K562 (cell line): ENCODE measurements at regions not wholly inside any gene's neighbourhood (a gene's known extent, or its start where the extent isn't known, plus 50 kb on each side); places are given as distances from the start of the nearest gene placed in this dataset.

Experiments used
- ATAC-seq: fragments of 200-7000 bp; cut with Tn5 transposase; 3 replicates; pipeline ENCODE4 v1.9.1; 2020; ENCODE audit warnings: moderate library complexity
- BruUV-seq: library from RNA; stranded (reverse); fragments of 400-500 nt; replicated peaks from 2 replicates; lab custom pipeline; 2021; lab: Mats Ljungman, UMichigan
- CTCF ChIA-PET: fragments of 300-600 bp; formaldehyde crosslinking; extraction: SDS; loops from one replicate; lab custom pipeline; 2021; ENCODE audit warnings: low intra/inter-chr PET ratio; lab: Yijun Ruan, JAX
- POLR2A ChIA-PET: fragments of 300-600, 350-650 bp; sonication (Branson Sonifier 250); formaldehyde crosslinking; extraction: SDS; loops from one replicate; lab custom pipeline; 2021; ENCODE audit warnings: antibody characterized with exemption, inconsistent platforms; lab: Yijun Ruan, JAX
- DNase-seq, 4 experiments: peaks; one replicate each; pipeline versions ENCODE4 v3.0.0 to v3.0.0-alpha.2; 2011 to 2018; ENCODE audit warnings: low spot score in 3 of 4, mixed read lengths in 3 of 4; ENCODE audit errors: extremely low read depth in 1 of 4
- FAIRE-seq: peaks from 2 replicates; lab custom pipeline; 2011; peaks lifted over from hg19 to GRCh38; lab: Jason Lieb, UNC
- H2AFZ ChIP-seq: 2 replicates; pipeline ENCODE4 v1.6.0; 2011; ENCODE audit warnings: low read depth, low read length, control low read depth, inconsistent platforms
- H3K27ac ChIP-seq: fragments of 200-600 bp; 3 replicates; pipeline ENCODE4 v1.8.0; 2011; ENCODE audit warnings: low read depth, mild to moderate bottlenecking, control low read depth, inconsistent platforms, low read length, moderate library complexity, mixed read lengths; ENCODE audit errors: extremely low read depth
- H3K27me3 ChIP-seq, 2 experiments: fragments of 300-600 bp in 1 of 2; 2 replicates in 1 of 2; 3 replicates in 1 of 2; pipeline versions ENCODE4 v1.6.0 to v1.8.0; 2011; ENCODE audit warnings: inconsistent platforms in 2 of 2, low read length in 2 of 2, mild to moderate bottlenecking in 1 of 2, mixed read lengths in 1 of 2, moderate library complexity in 1 of 2; ENCODE audit not compliant: control insufficient read depth in 2 of 2, insufficient read depth in 2 of 2
- H3K36me3 ChIP-seq: fragments of 300-600 bp; 3 replicates; pipeline ENCODE4 v1.8.0; 2011; ENCODE audit warnings: mild to moderate bottlenecking, low read length, inconsistent platforms; ENCODE audit not compliant: control insufficient read depth, insufficient read depth
- H3K4me1 ChIP-seq, 2 experiments: fragments of 200-600 bp in 1 of 2; replicated peaks in 1 of 2; 2 replicates in 1 of 2; 3 replicates in 1 of 2; pipeline versions ENCODE4 v1.5.1 to v1.8.0; 2011; ENCODE audit warnings: inconsistent platforms in 2 of 2, low read length in 2 of 2, mild to moderate bottlenecking in 1 of 2, mixed read lengths in 1 of 2, moderate library complexity in 1 of 2; ENCODE audit not compliant: control insufficient read depth in 2 of 2, insufficient read depth in 2 of 2
- H3K4me2 ChIP-seq: 2 replicates; pipeline ENCODE4 v1.6.1; 2011; ENCODE audit warnings: low read length, control low read depth, inconsistent platforms, mixed read lengths; ENCODE audit not compliant: insufficient read depth
- H3K4me3 ChIP-seq: fragments of 200-600 bp; sonication (generic), shearing (Covaris generic); 2 replicates; pipeline ENCODE4 v1.5.1; 2016; ENCODE audit warnings: control low read depth, inconsistent platforms
- H3K79me2 ChIP-seq: fragments of 200-600 bp; 3 replicates; pipeline ENCODE4 v1.8.0; 2011; ENCODE audit warnings: low read length, inconsistent platforms; ENCODE audit not compliant: control insufficient read depth, insufficient read depth
- H3K9ac ChIP-seq, 2 experiments: 2 replicates each; pipeline versions ENCODE4 v1.6.0 to v1.6.1; 2011; ENCODE audit warnings: low read depth in 2 of 2, low read length in 2 of 2, control low read depth in 1 of 2, inconsistent platforms in 1 of 2, mild to moderate bottlenecking in 1 of 2, mixed read lengths in 1 of 2; ENCODE audit not compliant: insufficient read depth in 1 of 2
- H3K9me1 ChIP-seq: one replicate; pipeline ENCODE4 v1.6.0; 2011; ENCODE audit warnings: inconsistent platforms, mild to moderate bottlenecking, low read length, moderate library complexity; ENCODE audit not compliant: control insufficient read depth, insufficient read depth
- H3K9me3 ChIP-seq: replicated peaks from 2 replicates; pipeline ENCODE4 v1.5.1; 2011; ENCODE audit warnings: low read depth, low read length, inconsistent platforms; ENCODE audit not compliant: control insufficient read depth, insufficient read depth
- H4K20me1 ChIP-seq: replicated peaks from 2 replicates; pipeline ENCODE4 v1.6.1; 2011; ENCODE audit warnings: low read length, inconsistent platforms, mixed read lengths; ENCODE audit not compliant: control insufficient read depth, insufficient read depth
- ARID3A ChIP-seq: IDR thresholded peaks from 2 replicates; pipeline ENCODE4 v1.6.1; 2012; ENCODE audit warnings: low read depth, low read length, improper control_type of control experiment, borderline replicate concordance
- DDX20 ChIP-seq: fragments of 450-650 bp; IDR thresholded peaks from 2 replicates; pipeline ENCODE4 v1.6.1; 2016; ENCODE audit warnings: missing genetic modification characterization, low read depth, mild to moderate bottlenecking, missing compliant biosample characterization, moderate library complexity
- NCOA1 ChIP-seq: fragments of 450-650 bp; IDR thresholded peaks from 2 replicates; pipeline ENCODE4 v1.6.1; 2016; ENCODE audit warnings: low read depth
- RBBP5 ChIP-seq: fragments of 200-600 bp; sonication (generic); IDR thresholded peaks from 2 replicates; pipeline ENCODE4 v1.6.1; 2012; ENCODE audit warnings: borderline replicate concordance, mild to moderate bottlenecking, low read length, control low read depth, inconsistent platforms; ENCODE audit not compliant: insufficient read depth, poor library complexity, severe bottlenecking
- RREB1 ChIP-seq: fragments of 250-450 bp; sonication (Bioruptor Pico); IDR thresholded peaks from 2 replicates; pipeline ENCODE4 v1.4.0; 2020
- XRCC4 ChIP-seq: IDR thresholded peaks from one replicate; pipeline ENCODE4 v1.6.1; 2011; ENCODE audit not compliant: insufficient read depth, insufficient read length; ENCODE audit errors: extremely low read depth
- ZC3H4 ChIP-seq: sonication (generic); formaldehyde crosslinking; IDR thresholded peaks from 2 replicates; pipeline ENCODE4 v1.9.0; 2021; ENCODE audit warnings: missing genetic modification reagents, borderline replicate concordance
- ZNF395 ChIP-seq: fragments of 200-800 bp; sonication (Bioruptor generic); IDR thresholded peaks from 2 replicates; pipeline ENCODE4 v1.6.1; 2017; ENCODE audit warnings: missing genetic modification characterization, missing compliant biosample characterization
- in situ Hi-C: fragments of 300-500 bp; cut with MboI; formaldehyde crosslinking; loops from 4 replicates; pipeline ENCODE4 v1.15.0; 2018; ENCODE audit warnings: inconsistent platforms, mixed read lengths
- intact Hi-C: fragments of 100-400 bp; cut with micrococcal nuclease; formaldehyde crosslinking; loops from 2 replicates; pipeline ENCODE4 v1.14.2; 2022

GRCh38 chr5:104170926-104171325, 608.3 kb upstream of the NUDT12 start:
- DNase-seq (no peak), ATAC-seq (no peak), FAIRE-seq (no peak)
- H3K4me2 ChIP-seq, result no peak overlapping the region
- H3K27ac ChIP-seq, result no peak overlapping the region
- intact Hi-C loops, result no loop called here
- BruUV-seq, result no TSS peak
- no peaks in the 10 kb centered on the region for H3K9me1 ChIP-seq
- H3K9me3 ChIP-seq, result no peaks in the 10 kb centered on the region
- no peaks in the 10 kb centered on the region for H4K20me1 ChIP-seq
- ChIA-PET CTCF (no interaction called here), POLR2A (no interaction called here)
- H3K4me1 ChIP-seq, result no peaks in the 10 kb centered on the region
- in situ Hi-C loops, result loop anchor here (10.0 kb wide), 2 partner anchors 336 to 576 kb away; no protein-coding TSS in a partner anchor
- H3K79me2 ChIP-seq, result no peaks in the 10 kb centered on the region
- H3K27me3 ChIP-seq, result no peaks in the 10 kb centered on the region
- no peak for TF ChIP-seq RREB1 (CRISPR knock-in tag)
- no peak for TF ChIP-seq NCOA1
- TF ChIP-seq ZNF395 (CRISPR knock-in tag), result no peak
- TF ChIP-seq RBBP5, result no peak
- no peak for TF ChIP-seq ZC3H4
- no peak for TF ChIP-seq ARID3A
- TF ChIP-seq XRCC4, result no peak
- no peak for TF ChIP-seq DDX20 (tag)
- H3K36me3 ChIP-seq, result no peaks in the 10 kb centered on the region
- no peak overlapping the region for H3K4me3 ChIP-seq
- H2AFZ ChIP-seq, result no peak overlapping the region
- H3K9ac ChIP-seq, result no peak overlapping the region
